AG10803 (cell line): ENCODE measurements at regions not wholly inside any gene's neighbourhood (a gene's known extent, or its start where the extent isn't known, plus 50 kb on each side); places are given as distances from the start of the nearest gene placed in this dataset.

Experiments
- DNase-seq: peaks from one replicate; pipeline ENCODE4 v3.0.0; 2010; ENCODE audit warnings: low read depth
- H3K4me3 ChIP-seq: 2 replicates; pipeline ENCODE4 v1.5.1; 2011; ENCODE audit warnings: mild to moderate bottlenecking, low read length, control low read depth
- TF ChIP-seq, protein P1 (sequence below): conservative IDR thresholded peaks from 2 replicates; pipeline ENCODE4 v1.5.1; 2011; ENCODE audit warnings: mild to moderate bottlenecking, low read length, control low read depth, inconsistent platforms

DNA sequence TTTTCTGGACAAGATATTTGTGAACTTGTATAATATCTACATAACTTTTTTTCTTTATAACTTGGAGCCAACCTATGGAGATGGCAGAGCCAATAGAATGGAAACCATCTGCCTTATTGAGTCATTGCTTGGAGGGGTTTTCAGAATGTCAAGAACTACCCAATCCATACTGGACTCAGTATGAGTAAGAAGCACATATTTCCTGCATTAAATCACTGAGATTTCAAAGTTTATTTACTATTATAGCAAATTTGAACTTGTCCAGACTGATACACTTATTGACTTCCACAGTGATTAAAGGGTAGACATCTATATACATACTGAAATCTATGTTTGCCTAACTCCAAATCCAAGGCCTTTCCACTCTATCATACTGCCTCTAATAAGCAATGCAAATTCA, 704.0 kb downstream of the KCNA4 start:
- DNase-seq = no peak
- H3K4me3 ChIP-seq = no peak overlapping the region
- TF ChIP-seq, protein P1, sequence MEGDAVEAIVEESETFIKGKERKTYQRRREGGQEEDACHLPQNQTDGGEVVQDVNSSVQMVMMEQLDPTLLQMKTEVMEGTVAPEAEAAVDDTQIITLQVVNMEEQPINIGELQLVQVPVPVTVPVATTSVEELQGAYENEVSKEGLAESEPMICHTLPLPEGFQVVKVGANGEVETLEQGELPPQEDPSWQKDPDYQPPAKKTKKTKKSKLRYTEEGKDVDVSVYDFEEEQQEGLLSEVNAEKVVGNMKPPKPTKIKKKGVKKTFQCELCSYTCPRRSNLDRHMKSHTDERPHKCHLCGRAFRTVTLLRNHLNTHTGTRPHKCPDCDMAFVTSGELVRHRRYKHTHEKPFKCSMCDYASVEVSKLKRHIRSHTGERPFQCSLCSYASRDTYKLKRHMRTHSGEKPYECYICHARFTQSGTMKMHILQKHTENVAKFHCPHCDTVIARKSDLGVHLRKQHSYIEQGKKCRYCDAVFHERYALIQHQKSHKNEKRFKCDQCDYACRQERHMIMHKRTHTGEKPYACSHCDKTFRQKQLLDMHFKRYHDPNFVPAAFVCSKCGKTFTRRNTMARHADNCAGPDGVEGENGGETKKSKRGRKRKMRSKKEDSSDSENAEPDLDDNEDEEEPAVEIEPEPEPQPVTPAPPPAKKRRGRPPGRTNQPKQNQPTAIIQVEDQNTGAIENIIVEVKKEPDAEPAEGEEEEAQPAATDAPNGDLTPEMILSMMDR = no peak

DNA sequence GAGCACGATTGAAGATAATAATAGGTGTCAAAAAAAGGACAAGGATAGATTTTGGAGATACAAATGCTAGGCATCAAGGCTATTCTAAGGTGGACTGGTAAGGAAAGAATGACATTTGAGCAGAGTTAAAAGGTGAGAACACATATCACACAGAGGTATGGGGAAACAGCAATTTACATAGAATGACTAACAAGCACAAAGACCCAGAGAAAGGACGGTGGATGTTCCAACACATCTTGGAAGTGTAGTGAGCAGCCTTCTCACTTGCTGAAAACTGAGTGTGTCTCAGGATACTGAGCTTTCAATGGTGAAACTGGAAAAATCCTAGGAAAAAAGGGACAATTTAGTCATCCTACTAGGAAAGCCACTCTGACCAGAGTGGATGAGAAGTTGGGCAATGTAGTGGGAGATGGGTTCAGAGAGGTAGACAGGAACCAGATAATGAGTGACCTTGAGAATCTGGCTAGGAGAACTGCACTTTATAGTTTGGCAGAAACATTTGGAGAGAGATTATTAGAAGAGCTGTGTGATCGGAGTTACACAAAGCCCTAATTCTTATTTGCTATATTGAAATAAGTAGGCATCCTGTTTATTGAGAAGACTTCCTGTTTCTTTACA, 706.0 kb downstream of the KCNA4 start:
- TF ChIP-seq, protein P1 = no peak
- no peak for DNase-seq
- H3K4me3 ChIP-seq = no peak overlapping the region

DNA sequence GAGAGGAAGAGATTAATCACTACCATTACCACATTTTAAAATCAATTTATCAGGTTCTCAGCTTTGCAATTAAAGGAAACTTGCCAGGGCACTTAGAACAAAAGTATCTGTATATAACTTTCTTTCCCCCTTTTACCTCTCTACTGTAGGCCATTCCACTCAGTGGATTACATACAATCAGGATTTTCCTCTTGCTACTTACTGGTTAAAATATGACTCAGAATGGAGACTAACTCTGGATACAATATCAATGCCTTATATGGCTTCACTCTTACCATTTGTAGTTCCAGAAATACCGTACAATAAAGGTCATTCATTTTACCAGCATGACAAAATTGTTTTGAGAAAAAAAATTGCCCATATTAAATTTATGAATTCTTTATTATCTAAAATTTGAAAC, 706.8 kb downstream of the KCNA4 start:
- TF ChIP-seq, protein P1 = no peak
- DNase-seq = peak; percentile 76
- no peak overlapping the region for H3K4me3 ChIP-seq

DNA sequence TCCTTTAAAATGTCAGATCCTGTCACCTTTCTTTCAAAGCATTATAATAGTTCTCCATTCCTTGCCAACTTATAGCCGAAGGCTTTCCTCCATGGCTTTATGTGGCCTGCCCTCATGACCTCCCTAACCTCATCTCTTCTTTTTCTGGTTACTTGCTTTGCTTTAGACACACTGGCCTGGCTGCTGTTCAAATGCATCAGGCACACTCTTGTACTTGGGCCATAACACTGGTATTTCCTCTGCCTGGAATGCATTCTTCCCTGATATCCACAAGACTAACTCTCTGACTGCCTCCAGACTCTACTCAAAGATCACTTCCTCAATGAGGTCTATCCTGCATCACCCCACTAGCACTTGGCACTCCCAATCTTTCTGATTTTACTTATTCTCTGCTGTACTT, 710.3 kb downstream of the KCNA4 start:
- no peak overlapping the region for H3K4me3 ChIP-seq
- TF ChIP-seq, protein P1 = no peak
- peak; percentile 96 for DNase-seq

DNA sequence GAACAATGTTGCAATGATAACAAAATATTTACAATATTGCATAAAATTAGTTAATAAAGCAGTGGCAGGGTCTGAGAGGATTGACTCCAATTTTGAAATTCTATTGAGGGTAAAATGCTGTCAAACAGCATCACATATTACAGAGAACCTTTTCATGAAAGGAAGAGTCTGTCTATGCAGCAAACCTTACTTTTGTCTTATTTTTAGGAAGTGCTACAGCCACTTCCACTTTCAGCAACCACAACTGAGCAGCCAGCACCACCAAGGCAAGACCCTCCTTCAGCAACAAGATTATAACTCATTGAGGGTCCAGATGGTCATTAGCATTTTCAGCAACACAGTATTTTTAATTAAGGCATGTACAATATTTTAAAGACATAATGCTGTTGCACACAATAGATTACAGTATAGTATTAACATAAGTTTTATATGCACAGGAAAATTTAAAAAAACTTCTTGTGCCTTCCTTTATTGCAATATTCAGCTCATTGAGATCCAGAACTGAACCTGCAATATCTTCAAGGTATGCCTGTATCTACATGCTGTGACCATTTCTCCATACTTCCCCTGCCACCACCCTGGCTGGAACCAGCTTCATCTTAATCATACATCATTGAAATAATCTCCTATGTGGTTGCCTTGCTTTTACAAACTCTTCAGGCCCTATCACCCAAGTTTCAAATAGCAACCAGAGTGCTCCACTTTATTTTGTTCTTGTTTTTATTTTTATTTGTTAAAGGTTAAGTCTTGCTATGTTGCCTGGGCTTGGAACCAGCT, 711.2 kb downstream of the KCNA4 start:
- no peak overlapping the region for H3K4me3 ChIP-seq
- DNase-seq = no peak
- TF ChIP-seq, protein P1 = no peak

- DNase-seq = peak; percentile 81
- TF ChIP-seq, protein P1 = no peak
- H3K4me3 ChIP-seq = no peak overlapping the region
Observed at GRCh38 chr11:29300420-29300819, 716.4 kb downstream of the KCNA4 start.

- H3K4me3 ChIP-seq = no peak overlapping the region
- DNase-seq = no peak
- TF ChIP-seq, protein P1 = no peak
Observed at GRCh38 chr11:29296680-29297079, 720.1 kb downstream of the KCNA4 start.
